Karpas-422 (cell line): ENCODE measurements at regions not wholly inside any gene's neighbourhood (a gene's known extent, or its start where the extent isn't known, plus 50 kb on each side); places are given as distances from the start of the nearest gene placed in this dataset.

Source experiments
- DNase-seq: peaks from one replicate; pipeline ENCODE4 v3.0.0-alpha.2; 2015
- H2AFZ ChIP-seq: fragments of 200-600 bp; sonication (generic); 2 replicates; pipeline ENCODE4 v1.6.1; 2014; ENCODE audit warnings: antibody characterized with exemption, low read length, mixed read lengths
- H3K27ac ChIP-seq: fragments of 200-600 bp; sonication (generic); 2 replicates; pipeline ENCODE4 v1.5.1; 2014; ENCODE audit warnings: mild to moderate bottlenecking, low read length, moderate library complexity
- H3K27me3 ChIP-seq: fragments of 200-600 bp; sonication (generic); 2 replicates; pipeline ENCODE4 v1.6.1; 2014; ENCODE audit warnings: low read length, mixed read lengths
- H3K36me3 ChIP-seq: fragments of 200-600 bp; sonication (generic); 2 replicates; pipeline ENCODE4 v1.6.1; 2014; ENCODE audit warnings: low read length, mixed read lengths; ENCODE audit not compliant: insufficient read depth
- H3K4me1 ChIP-seq: fragments of 200-600 bp; sonication (generic); 2 replicates; pipeline ENCODE4 v1.6.1; 2014; ENCODE audit warnings: mild to moderate bottlenecking, low read length, mixed read lengths
- H3K4me2 ChIP-seq: fragments of 200-600 bp; sonication (generic); 2 replicates; pipeline ENCODE4 v1.6.1; 2014; ENCODE audit warnings: low read length, low read depth, mild to moderate bottlenecking; ENCODE audit not compliant: poor library complexity, severe bottlenecking
- H3K4me3 ChIP-seq: fragments of 200-600 bp; sonication (generic); 2 replicates; pipeline ENCODE4 v1.5.1; 2014; ENCODE audit warnings: mild to moderate bottlenecking, antibody characterized with exemption, low read length, mixed read lengths
- H3K79me2 ChIP-seq: fragments of 200-600 bp; sonication (generic); 2 replicates; pipeline ENCODE4 v1.6.1; 2014; ENCODE audit warnings: mild to moderate bottlenecking, low read length, mixed read lengths
- H3K9ac ChIP-seq: fragments of 200-600 bp; sonication (generic); 2 replicates; pipeline ENCODE4 v1.6.0; 2014; ENCODE audit warnings: low read length
- H3K9me2 ChIP-seq: fragments of 200-600 bp; sonication (generic), shearing (Covaris generic); replicated peaks from 2 replicates; pipeline ENCODE4 v1.6.0; 2014; ENCODE audit warnings: mild to moderate bottlenecking, low read length, moderate library complexity; ENCODE audit not compliant: insufficient read depth
- H3K9me3 ChIP-seq: fragments of 300-700, 200-600 bp; sonication (generic); 2 replicates; pipeline ENCODE4 v1.6.1; 2014; ENCODE audit warnings: low read length, mixed read lengths
- H4K20me1 ChIP-seq: fragments of 200-600 bp; sonication (generic); 2 replicates; pipeline ENCODE4 v1.6.1; 2014; ENCODE audit warnings: mild to moderate bottlenecking, antibody characterized with exemption, low read length, low read depth; ENCODE audit not compliant: insufficient read depth

GRCh38 chr13:44843403-44843802 is 145.9 kb downstream of the NUFIP1 start:
- Histone ChIP-seq H3K9ac (no peak overlapping the region), H3K79me2 (no peaks in the 10 kb centered on the region), H3K4me2 (no peak overlapping the region), H4K20me1 (no peaks in the 10 kb centered on the region), H2AFZ (no peak overlapping the region), H3K4me1 (no peaks in the 10 kb centered on the region), H3K36me3 (no peaks in the 10 kb centered on the region), H3K9me3 (no peaks in the 10 kb centered on the region), H3K27ac (no peak overlapping the region), H3K27me3 (no peaks in the 10 kb centered on the region), H3K9me2 (no peaks in the 10 kb centered on the region), H3K4me3 (no peak overlapping the region)
- no peak for DNase-seq

GRCh38 chr13:44842158-44842557 is 147.1 kb downstream of the NUFIP1 start:
- Histone ChIP-seq H3K36me3 (no peaks in the 10 kb centered on the region), H3K4me3 (no peak overlapping the region), H3K27ac (no peak overlapping the region), H4K20me1 (no peaks in the 10 kb centered on the region), H3K4me1 (no peaks in the 10 kb centered on the region), H3K9me3 (no peaks in the 10 kb centered on the region), H3K79me2 (no peaks in the 10 kb centered on the region), H3K27me3 (no peaks in the 10 kb centered on the region), H2AFZ (no peak overlapping the region), H3K9me2 (no peaks in the 10 kb centered on the region), H3K9ac (no peak overlapping the region), H3K4me2 (no peak overlapping the region)
- no peak for DNase-seq

GRCh38 chr13:44840131-44840530 is 149.1 kb downstream of the NUFIP1 start:
- Histone ChIP-seq H3K4me1 (no peaks in the 10 kb centered on the region), H3K36me3 (no peaks in the 10 kb centered on the region), H3K9me3 (no peaks in the 10 kb centered on the region), H3K27me3 (no peaks in the 10 kb centered on the region; the same call in 1 of the 2 replicates), H3K9ac (no peak overlapping the region), H3K27ac (no peak overlapping the region), H4K20me1 (no peaks in the 10 kb centered on the region), H3K4me3 (no peak overlapping the region), H3K9me2 (no peaks in the 10 kb centered on the region), H3K79me2 (no peaks in the 10 kb centered on the region), H2AFZ (no peak overlapping the region), H3K4me2 (no peak overlapping the region)
- DNase-seq, result no peak

- no peaks in the 10 kb centered on the region; the same call in 1 of the 2 replicates for H3K27me3 ChIP-seq
- H3K27ac ChIP-seq, result no peak overlapping the region
- DNase-seq, result no peak
- no peaks in the 10 kb centered on the region for H4K20me1 ChIP-seq
- H3K36me3 ChIP-seq, result no peaks in the 10 kb centered on the region
- no peaks in the 10 kb centered on the region for H3K79me2 ChIP-seq
- H3K4me2 ChIP-seq, result no peak overlapping the region
- H2AFZ ChIP-seq, result no peak overlapping the region
- no peaks in the 10 kb centered on the region for H3K9me3 ChIP-seq
- H3K4me1 ChIP-seq, result no peaks in the 10 kb centered on the region
- H3K9ac ChIP-seq, result no peak overlapping the region
- no peak overlapping the region for H3K4me3 ChIP-seq
- H3K9me2 ChIP-seq, result no peaks in the 10 kb centered on the region
Observed at GRCh38 chr13:44837250-44837649, 152.0 kb downstream of the NUFIP1 start.

GRCh38 chr13:44834404-44834803 is 154.9 kb downstream of the NUFIP1 start:
- H3K79me2 ChIP-seq, result no peaks in the 10 kb centered on the region
- no peaks in the 10 kb centered on the region for H3K4me1 ChIP-seq
- H3K36me3 ChIP-seq, result no peaks in the 10 kb centered on the region
- H3K27me3 ChIP-seq, result no peaks in the 10 kb centered on the region; the same call in 1 of the 2 replicates
- no peaks in the 10 kb centered on the region for H4K20me1 ChIP-seq
- H2AFZ ChIP-seq, result no peak overlapping the region
- no peak overlapping the region for H3K4me3 ChIP-seq
- H3K27ac ChIP-seq, result no peak overlapping the region
- no peaks in the 10 kb centered on the region for H3K9me2 ChIP-seq
- no peaks in the 10 kb centered on the region for H3K9me3 ChIP-seq
- DNase-seq, result no peak
- no peak overlapping the region for H3K4me2 ChIP-seq
- no peak overlapping the region for H3K9ac ChIP-seq

- no peaks in the 10 kb centered on the region for H3K4me1 ChIP-seq
- H2AFZ ChIP-seq, result no peak overlapping the region
- no peak overlapping the region for H3K27ac ChIP-seq
- no peaks in the 10 kb centered on the region for H3K36me3 ChIP-seq
- H3K27me3 ChIP-seq, result no peaks in the 10 kb centered on the region; the same call in 1 of the 2 replicates
- no peaks in the 10 kb centered on the region for H4K20me1 ChIP-seq
- H3K9me2 ChIP-seq, result no peaks in the 10 kb centered on the region
- H3K9ac ChIP-seq, result no peak overlapping the region
- H3K4me2 ChIP-seq, result no peak overlapping the region
- no peak for DNase-seq
- no peak overlapping the region for H3K4me3 ChIP-seq
- no peaks in the 10 kb centered on the region for H3K79me2 ChIP-seq
- H3K9me3 ChIP-seq, result no peaks in the 10 kb centered on the region
Observed at GRCh38 chr13:44833626-44834025, 155.6 kb downstream of the NUFIP1 start.

GRCh38 chr13:44833139-44833538 is 156.1 kb downstream of the NUFIP1 start:
- H3K9me2 ChIP-seq, result no peaks in the 10 kb centered on the region
- H3K79me2 ChIP-seq, result no peaks in the 10 kb centered on the region
- DNase-seq, result no peak
- H4K20me1 ChIP-seq, result no peaks in the 10 kb centered on the region
- H2AFZ ChIP-seq, result no peak overlapping the region
- no peak overlapping the region for H3K4me3 ChIP-seq
- H3K9me3 ChIP-seq, result no peaks in the 10 kb centered on the region
- H3K27me3 ChIP-seq, result no peaks in the 10 kb centered on the region; the same call in 1 of the 2 replicates
- H3K4me1 ChIP-seq, result no peaks in the 10 kb centered on the region
- no peaks in the 10 kb centered on the region for H3K36me3 ChIP-seq
- no peak overlapping the region for H3K4me2 ChIP-seq
- H3K27ac ChIP-seq, result no peak overlapping the region
- H3K9ac ChIP-seq, result no peak overlapping the region

- Histone ChIP-seq H3K36me3 (no peaks in the 10 kb centered on the region), H2AFZ (no peak overlapping the region), H3K4me1 (no peaks in the 10 kb centered on the region), H3K9me3 (no peaks in the 10 kb centered on the region), H3K27me3 (no peaks in the 10 kb centered on the region), H3K4me2 (no peak overlapping the region), H4K20me1 (no peaks in the 10 kb centered on the region), H3K9ac (no peak overlapping the region), H3K4me3 (no peak overlapping the region), H3K9me2 (no peaks in the 10 kb centered on the region), H3K79me2 (no peaks in the 10 kb centered on the region), H3K27ac (no peak overlapping the region)
- DNase-seq, result peak; percentile 12
Observed at GRCh38 chr13:44826591-44827350, 162.5 kb downstream of the NUFIP1 start.
